T-helper 22 cell (primary cell): ENCODE measurements at regions not wholly inside any gene's neighbourhood (a gene's known extent, or its start where the extent isn't known, plus 50 kb on each side); places are given as distances from the start of the nearest gene placed in this dataset.

ENCODE experiments used
- DNase-seq: peaks from one replicate; pipeline ENCODE4 v3.0.0-alpha.2; 2020; ENCODE audit warnings: low read depth

GRCh38 chr20:61049684-61050083, 202.4 kb upstream of the CDH4 start:
- no peak for DNase-seq

DNA sequence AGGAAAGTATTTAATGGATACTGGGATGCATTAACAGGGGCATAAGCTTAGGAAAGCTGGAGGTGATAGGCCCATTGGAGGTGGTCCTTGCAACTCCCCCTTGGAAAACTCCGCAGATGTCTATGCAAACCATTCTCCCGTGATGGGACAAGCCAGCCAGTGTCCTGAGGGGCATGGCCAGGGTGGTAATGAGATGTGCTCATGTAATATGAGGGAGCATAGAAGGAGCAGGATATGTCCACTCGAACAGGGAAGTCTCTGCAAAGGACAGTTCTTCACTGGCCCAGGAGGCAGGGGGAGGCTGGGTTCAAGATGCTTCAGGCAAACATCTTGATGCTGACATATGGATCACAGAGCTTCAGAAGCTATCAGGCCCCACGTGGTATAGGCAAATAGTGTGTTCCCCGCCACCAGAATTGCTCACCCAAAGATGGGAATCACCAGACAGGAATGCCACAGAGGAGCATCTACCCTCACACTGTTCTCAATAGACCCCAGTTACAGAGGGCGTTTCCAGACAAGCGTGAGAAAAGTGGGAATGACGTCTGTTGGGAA, 201.6 kb upstream of the CDH4 start:
- DNase-seq = no peak

- no peak for DNase-seq
Measured at GRCh38 chr20:61052195-61052750, 199.8 kb upstream of the CDH4 start.

GRCh38 chr20:61052776-61053442, 199.2 kb upstream of the CDH4 start:
- no peak for DNase-seq

- no peak for DNase-seq
Measured at GRCh38 chr20:61053487-61053886, 198.6 kb upstream of the CDH4 start.

DNA sequence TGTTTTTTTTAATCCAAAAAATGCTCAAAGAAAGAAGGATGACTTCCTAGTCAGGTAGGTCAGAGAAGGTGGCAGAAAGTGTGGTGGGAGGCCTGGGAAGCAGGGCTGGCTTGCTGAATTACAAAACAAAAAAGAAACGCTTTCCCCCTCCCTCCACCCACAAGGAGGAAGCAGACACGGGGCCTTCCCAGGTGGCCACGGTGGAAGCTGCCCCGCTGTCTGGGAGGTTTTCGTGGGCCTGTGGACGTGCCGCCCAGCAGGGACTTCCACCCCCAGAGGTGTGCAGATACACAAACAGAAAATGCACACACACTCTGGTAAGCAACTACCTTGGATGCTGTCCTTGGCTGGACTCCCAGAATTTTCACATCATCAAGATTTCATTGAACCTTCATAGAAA, 198.2 kb upstream of the CDH4 start:
- DNase-seq = no peak

- DNase-seq = no peak
Measured at GRCh38 chr20:61054411-61054810, 197.7 kb upstream of the CDH4 start.

- no peak for DNase-seq
Measured at GRCh38 chr20:61055180-61056010, 196.7 kb upstream of the CDH4 start.

DNA sequence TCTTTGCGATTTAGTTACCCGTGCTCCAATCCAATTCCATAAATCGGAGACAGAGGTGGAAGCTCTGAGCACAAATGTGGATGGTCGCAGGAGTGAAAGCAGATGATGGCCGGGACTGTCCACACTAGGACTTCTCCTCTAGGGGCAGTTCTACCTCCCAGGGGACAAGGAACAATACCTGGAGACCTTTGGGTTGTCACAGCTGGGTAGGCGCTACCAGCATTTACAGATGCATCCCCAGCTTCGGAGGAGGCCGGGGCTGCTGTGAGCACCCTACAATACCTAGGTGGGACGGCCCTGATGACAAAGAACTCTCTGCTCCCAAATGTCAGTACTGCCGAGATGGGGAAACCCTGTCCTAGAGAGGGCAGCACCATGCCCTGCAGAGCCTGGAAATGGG, 195.9 kb upstream of the CDH4 start:
- no peak for DNase-seq

DNA sequence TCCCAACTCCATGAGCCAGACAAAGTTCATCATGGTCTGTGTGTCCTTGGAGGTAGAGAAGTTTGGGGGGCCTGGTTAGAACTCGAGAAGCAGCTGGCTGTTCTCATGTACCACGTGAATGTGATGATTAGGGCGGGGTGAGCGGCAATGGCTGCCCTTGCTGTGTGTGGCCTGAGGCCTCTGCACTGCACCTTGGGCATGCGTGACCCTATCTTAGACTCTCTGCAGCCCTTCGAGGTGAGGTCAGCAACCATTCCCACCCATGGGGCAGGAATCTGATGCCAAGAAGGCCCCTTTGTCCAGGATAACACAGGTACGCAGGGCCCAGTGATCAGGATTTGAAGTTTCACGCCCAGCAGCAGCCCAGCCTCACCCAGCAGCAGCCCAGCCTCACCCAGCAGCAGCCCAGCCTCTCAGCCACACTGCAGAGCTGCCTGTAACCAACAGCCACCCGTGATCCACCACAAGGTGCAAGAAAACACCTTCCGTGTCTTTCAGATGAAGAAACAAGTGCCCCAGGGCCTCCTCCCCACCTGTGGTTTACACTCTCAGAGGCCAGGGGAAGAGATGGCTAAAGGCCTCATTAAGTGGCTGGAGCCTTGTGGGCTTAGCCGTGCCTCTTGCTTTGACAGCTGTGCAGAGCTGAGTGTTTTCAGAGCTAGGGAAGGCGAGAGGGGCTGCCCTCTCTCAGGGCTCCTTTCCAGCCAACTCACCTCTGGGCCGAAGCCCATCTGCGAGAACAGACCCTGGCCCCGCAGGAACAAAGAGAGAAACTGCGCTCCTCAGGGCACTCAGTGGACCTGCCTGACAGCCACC, 195.2 kb upstream of the CDH4 start:
- no peak for DNase-seq

- DNase-seq = no peak
Measured at GRCh38 chr20:61057443-61058121, 194.5 kb upstream of the CDH4 start.

DNA sequence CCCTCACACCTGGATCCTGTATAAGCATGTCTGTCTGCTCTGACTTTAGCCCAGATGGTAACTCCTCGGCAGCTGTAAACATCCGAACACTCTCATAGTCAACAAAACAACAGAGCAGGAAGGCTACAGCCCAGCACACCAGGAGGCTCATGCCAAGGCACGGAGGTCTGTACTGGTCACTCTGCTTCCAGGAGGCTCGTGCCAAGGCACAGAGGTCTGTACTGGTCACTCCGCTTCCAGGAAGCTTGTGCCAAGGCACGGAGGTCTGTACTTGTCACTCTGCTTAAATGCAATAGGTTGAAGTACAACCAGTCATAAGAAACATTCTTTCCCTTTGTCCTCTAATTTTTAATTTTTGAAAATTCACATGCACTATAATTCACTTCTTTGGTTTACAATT, 190.1 kb upstream of the CDH4 start:
- DNase-seq = no peak

DNA sequence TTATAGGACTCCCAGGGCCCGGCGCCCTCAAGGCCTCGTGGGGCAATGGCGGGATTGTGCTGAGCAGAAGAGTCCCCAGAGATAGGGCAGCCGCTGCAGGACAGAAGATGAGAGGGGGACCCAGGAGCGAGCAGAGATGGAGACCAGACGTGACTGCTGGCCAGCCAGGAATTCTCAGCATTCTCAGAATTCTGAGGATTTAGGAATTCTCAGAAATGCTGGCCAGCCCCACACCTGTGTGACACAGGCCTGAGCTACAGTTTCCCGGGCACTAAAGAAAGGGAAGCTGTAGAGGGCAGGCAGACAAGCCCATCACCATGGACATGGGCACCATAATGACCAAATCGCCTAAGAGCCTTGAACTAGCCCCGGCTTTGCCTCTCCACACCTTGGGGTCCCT, 186.2 kb upstream of the CDH4 start:
- DNase-seq = no peak

DNA sequence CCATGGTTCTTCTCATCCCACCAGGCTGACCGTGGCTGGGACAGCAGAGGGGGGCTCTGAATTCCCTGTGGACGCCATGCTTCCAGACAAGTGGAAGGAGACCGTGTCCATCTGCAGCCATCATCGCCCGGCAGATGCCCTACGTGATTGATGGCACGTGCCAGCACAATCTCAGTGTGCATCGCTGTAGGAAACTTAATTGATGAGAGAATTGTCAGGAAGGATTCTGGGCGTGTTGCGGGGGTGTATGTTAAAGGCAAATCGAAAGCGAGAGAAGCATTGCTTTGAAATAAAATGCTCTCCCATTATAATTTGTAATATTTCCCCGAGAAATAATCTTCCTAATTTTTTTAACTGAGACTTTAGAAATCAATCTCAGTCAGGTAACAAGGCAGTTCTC, 185.5 kb upstream of the CDH4 start:
- DNase-seq = no peak

GRCh38 chr20:61067221-61067620, 184.8 kb upstream of the CDH4 start:
- no peak for DNase-seq

DNA sequence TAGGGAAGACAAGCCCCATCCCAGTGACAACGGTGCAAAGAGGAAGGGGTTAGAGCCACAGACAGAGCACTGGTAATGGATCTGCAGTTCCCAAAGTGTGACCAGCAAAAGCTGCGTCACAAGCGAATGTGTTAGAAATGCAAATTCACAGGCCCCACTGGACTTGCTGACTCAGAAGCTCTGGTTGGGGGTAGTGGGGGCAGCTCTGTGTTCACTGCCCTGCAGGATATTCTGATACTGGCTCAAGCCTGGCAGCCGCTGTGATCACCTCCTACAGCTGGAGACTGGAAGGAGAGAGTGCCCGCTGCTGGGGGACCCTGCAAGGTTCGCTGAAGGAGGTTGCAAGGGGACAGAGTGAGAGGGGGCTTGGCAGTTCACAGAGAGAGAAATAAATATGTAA, 179.7 kb upstream of the CDH4 start:
- no peak for DNase-seq

GRCh38 chr20:61073376-61073775, 178.7 kb upstream of the CDH4 start:
- DNase-seq = no peak

DNA sequence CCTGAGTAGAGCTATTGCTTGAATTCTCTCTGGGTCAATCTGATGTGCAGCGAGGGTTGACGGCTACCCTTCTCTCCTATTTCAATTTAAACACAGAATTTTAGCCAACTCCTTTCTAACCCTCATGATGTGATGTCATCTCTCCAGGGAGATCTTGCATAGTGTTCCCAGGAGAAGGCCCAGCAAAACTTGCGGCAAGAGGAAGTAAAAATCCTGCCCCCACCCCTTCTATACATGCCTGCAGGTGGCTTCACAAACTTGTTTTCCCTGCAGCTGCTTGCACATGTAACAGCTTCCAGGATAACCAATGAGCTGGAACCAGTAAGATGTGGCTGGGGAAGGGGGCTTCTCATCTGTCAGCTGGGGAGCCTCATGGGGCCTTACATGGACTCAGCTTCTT, 169.3 kb upstream of the CDH4 start:
- no peak for DNase-seq

- no peak for DNase-seq
Measured at GRCh38 chr20:61083431-61083830, 168.6 kb upstream of the CDH4 start.

DNA sequence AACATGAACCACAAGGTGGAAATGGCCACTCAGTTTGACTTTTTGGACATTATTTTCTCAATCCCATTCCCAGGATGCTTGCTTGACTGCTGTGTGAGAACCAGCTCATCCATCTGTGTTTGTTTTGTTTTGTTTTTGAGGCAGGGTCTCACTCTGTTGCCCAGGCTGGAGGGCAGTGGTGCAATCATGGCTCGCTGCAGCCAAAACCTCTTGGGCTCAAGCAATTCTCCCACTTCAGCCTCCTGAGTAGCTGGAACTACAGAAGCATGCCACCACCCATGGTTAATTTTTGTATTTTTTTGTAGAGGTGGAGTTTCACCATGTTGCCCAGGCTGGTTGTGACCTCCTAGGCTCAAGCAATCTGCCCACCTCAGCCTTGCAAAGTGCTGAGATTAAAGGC, 166.0 kb upstream of the CDH4 start:
- no peak for DNase-seq

GRCh38 chr20:61090541-61090940, 161.5 kb upstream of the CDH4 start:
- DNase-seq = no peak

GRCh38 chr20:61092251-61092650, 159.8 kb upstream of the CDH4 start:
- no peak for DNase-seq
